Neural cell (in vitro differentiated cells): ENCODE measurements at regions not wholly inside any gene's neighbourhood (a gene's known extent, or its start where the extent isn't known, plus 50 kb on each side); places are given as distances from the start of the nearest gene placed in this dataset.
A peak's percentile ranks its signal among the peaks of the same experiment; 100 is the strongest.

Experiments used
- H2AFZ ChIP-seq: fragments of 200-600, 300-800 bp; sonication (generic), shearing (Covaris generic); 2 replicates; pipeline ENCODE4 v1.6.0; 2014; ENCODE audit warnings: low read depth, mild to moderate bottlenecking, antibody characterized with exemption, low read length, moderate library complexity
- H3F3A ChIP-seq: fragments of 200-600 bp; shearing (Covaris generic); 2 replicates; pipeline ENCODE4 v1.6.1; 2016; ENCODE audit warnings: mild to moderate bottlenecking, moderate library complexity, mixed read lengths, antibody characterized with exemption, low read length; ENCODE audit not compliant: insufficient read depth, poor library complexity, severe bottlenecking
- H3K27ac ChIP-seq: fragments of 200-600, 300-800 bp; sonication (generic), shearing (Covaris generic); 2 replicates; pipeline ENCODE4 v1.5.1; 2014; ENCODE audit warnings: mild to moderate bottlenecking, low read length, moderate library complexity
- H3K27me3 ChIP-seq: fragments of 300-800, 200-600 bp; sonication (generic), shearing (Covaris generic); 2 replicates; pipeline ENCODE4 v1.6.0; 2014; ENCODE audit warnings: mild to moderate bottlenecking, low read depth, low read length, moderate library complexity; ENCODE audit not compliant: insufficient read depth
- H3K36me3 ChIP-seq: fragments of 300-800, 200-600 bp; sonication (generic), shearing (Covaris generic); 2 replicates; pipeline ENCODE4 v1.5.1; 2014; ENCODE audit warnings: mild to moderate bottlenecking, antibody characterized with exemption, low read length, moderate library complexity; ENCODE audit not compliant: insufficient read depth
- H3K4me2 ChIP-seq: fragments of 300-800, 200-600 bp; sonication (generic), shearing (Covaris generic); 2 replicates; pipeline ENCODE4 v1.6.0; 2014; ENCODE audit warnings: mild to moderate bottlenecking, low read length
- H3K4me3 ChIP-seq: fragments of 300-800, 200-600 bp; sonication (generic), shearing (Covaris generic); 2 replicates; pipeline ENCODE4 v1.5.1; 2014; ENCODE audit warnings: mild to moderate bottlenecking, low read length, moderate library complexity
- H3K79me2 ChIP-seq: fragments of 200-600 bp; shearing (Covaris generic); replicated peaks from 2 replicates; pipeline ENCODE4 v1.6.0; 2014; ENCODE audit warnings: mild to moderate bottlenecking, low read length, moderate library complexity; ENCODE audit not compliant: insufficient read depth
- H3K9ac ChIP-seq: fragments of 300-800, 200-600 bp; sonication (generic), shearing (Covaris generic); 2 replicates; pipeline ENCODE4 v1.6.1; 2016; ENCODE audit warnings: mild to moderate bottlenecking, low read length, mixed read lengths
- H3K9me2 ChIP-seq: fragments of 200-600 bp; shearing (Covaris generic); 2 replicates; pipeline ENCODE4 v1.6.1; 2016; ENCODE audit warnings: mild to moderate bottlenecking, low read length, mixed read lengths; ENCODE audit not compliant: insufficient read depth
- H3K9me3 ChIP-seq: fragments of 200-600, 300-800 bp; sonication (generic), shearing (Covaris generic); 2 replicates; pipeline ENCODE4 v1.6.1; 2016; ENCODE audit warnings: mild to moderate bottlenecking, mixed run types, low read length, moderate library complexity, mixed read lengths
- H4K20me1 ChIP-seq: fragments of 200-600 bp; shearing (Covaris generic); 2 replicates; pipeline ENCODE4 v1.6.1; 2016; ENCODE audit warnings: mild to moderate bottlenecking, mixed run types; ENCODE audit not compliant: insufficient read depth
- EZH2 ChIP-seq: fragments of 200-600, 300-800 bp; shearing (Covaris generic), sonication (generic); IDR thresholded peaks from 2 replicates; pipeline ENCODE4 v1.6.1; 2014; ENCODE audit warnings: antibody characterized with exemption, low read length, borderline replicate concordance, mild to moderate bottlenecking; ENCODE audit not compliant: insufficient read depth, poor library complexity, severe bottlenecking
- MXI1 ChIP-seq: fragments of 450-650 bp; conservative IDR thresholded peaks from 2 replicates; pipeline ENCODE4 v1.6.1; 2014; ENCODE audit warnings: antibody characterized with exemption, mild to moderate bottlenecking; ENCODE audit not compliant: poor library complexity, severe bottlenecking
- REST ChIP-seq: IDR thresholded peaks from 2 replicates; pipeline ENCODE4 v1.6.1; 2012; ENCODE audit warnings: borderline replicate concordance
- SMC3 ChIP-seq: fragments of 450-650 bp; conservative IDR thresholded peaks from 2 replicates; pipeline ENCODE4 v1.6.1; 2014; ENCODE audit warnings: antibody characterized with exemption, mild to moderate bottlenecking, moderate library complexity; ENCODE audit not compliant: poor library complexity
- TAF1 ChIP-seq: IDR thresholded peaks from 2 replicates; pipeline ENCODE4 v1.6.1; 2012; ENCODE audit warnings: low read depth
- TF ChIP-seq, protein P1 (sequence below): fragments of 450-650 bp; IDR thresholded peaks from 2 replicates; pipeline ENCODE4 v1.5.1; 2014; ENCODE audit warnings: antibody characterized with exemption, mild to moderate bottlenecking, moderate library complexity; ENCODE audit not compliant: poor library complexity, severe bottlenecking

DNA sequence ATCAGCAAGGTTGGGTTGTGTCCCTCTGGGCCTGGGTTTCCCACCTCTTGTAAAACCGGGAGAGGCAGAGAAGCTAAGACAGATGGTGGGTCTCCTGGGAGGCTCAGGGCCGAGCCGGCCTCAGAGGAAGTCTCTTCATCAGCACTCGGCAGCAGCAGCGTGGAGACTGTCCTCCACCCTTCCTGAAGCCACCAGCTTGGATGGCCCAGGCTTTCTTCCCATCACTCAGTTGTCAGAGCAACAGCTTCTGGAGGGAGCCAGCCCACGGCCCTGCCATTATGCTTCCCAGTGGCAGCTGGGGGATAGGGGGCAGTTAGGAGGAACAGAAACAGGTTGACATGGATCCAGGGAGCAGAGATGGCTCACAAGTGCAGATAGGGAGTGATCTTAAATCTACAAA, 191.0 kb downstream of the KATNAL1 start:
- H3K27me3 ChIP-seq = no peaks in the 10 kb centered on the region
- no peaks in the 10 kb centered on the region for H3K36me3 ChIP-seq
- no peak overlapping the region for H3K4me3 ChIP-seq
- no peaks in the 10 kb centered on the region for H3K79me2 ChIP-seq
- no peaks in the 10 kb centered on the region for H3K9me3 ChIP-seq
- H3K9ac ChIP-seq = no peak overlapping the region
- H3K4me2 ChIP-seq = no peak overlapping the region
- H4K20me1 ChIP-seq = no peaks in the 10 kb centered on the region
- H3K27ac ChIP-seq = no peak overlapping the region
- H2AFZ ChIP-seq = no peak overlapping the region
- no peaks in the 10 kb centered on the region for H3K9me2 ChIP-seq
- TF ChIP-seq REST (no peak), EZH2 (no peak)
- TF ChIP-seq, protein P1, sequence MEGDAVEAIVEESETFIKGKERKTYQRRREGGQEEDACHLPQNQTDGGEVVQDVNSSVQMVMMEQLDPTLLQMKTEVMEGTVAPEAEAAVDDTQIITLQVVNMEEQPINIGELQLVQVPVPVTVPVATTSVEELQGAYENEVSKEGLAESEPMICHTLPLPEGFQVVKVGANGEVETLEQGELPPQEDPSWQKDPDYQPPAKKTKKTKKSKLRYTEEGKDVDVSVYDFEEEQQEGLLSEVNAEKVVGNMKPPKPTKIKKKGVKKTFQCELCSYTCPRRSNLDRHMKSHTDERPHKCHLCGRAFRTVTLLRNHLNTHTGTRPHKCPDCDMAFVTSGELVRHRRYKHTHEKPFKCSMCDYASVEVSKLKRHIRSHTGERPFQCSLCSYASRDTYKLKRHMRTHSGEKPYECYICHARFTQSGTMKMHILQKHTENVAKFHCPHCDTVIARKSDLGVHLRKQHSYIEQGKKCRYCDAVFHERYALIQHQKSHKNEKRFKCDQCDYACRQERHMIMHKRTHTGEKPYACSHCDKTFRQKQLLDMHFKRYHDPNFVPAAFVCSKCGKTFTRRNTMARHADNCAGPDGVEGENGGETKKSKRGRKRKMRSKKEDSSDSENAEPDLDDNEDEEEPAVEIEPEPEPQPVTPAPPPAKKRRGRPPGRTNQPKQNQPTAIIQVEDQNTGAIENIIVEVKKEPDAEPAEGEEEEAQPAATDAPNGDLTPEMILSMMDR = no peak
- no peaks in the 10 kb centered on the region for H3F3A ChIP-seq

GRCh38 chr13:30115257-30115600, 192.1 kb downstream of the KATNAL1 start:
- H3K9me2 ChIP-seq = no peaks in the 10 kb centered on the region
- H3K36me3 ChIP-seq = no peaks in the 10 kb centered on the region
- peak overlapping the region; percentile 30 for H3K4me2 ChIP-seq
- peak overlapping the region; percentile 61 for H3K4me3 ChIP-seq
- no peaks in the 10 kb centered on the region for H3K9me3 ChIP-seq
- H3K9ac ChIP-seq = no peak overlapping the region
- no peaks in the 10 kb centered on the region for H4K20me1 ChIP-seq
- H3K27ac ChIP-seq = no peak overlapping the region
- H3F3A ChIP-seq = no peaks in the 10 kb centered on the region
- TF ChIP-seq SMC3 = no peak
- no peak for TF ChIP-seq MXI1
- TF ChIP-seq TAF1 = no peak
- no peak for TF ChIP-seq EZH2
- no peak for TF ChIP-seq REST
- TF ChIP-seq, protein P1 = no peak
- no peak overlapping the region for H2AFZ ChIP-seq
- H3K27me3 ChIP-seq = no peaks in the 10 kb centered on the region
- no peaks in the 10 kb centered on the region for H3K79me2 ChIP-seq
